ENCODE measurements at regions not wholly inside any gene's neighbourhood (a gene's known extent, or its start where the extent isn't known, plus 50 kb on each side); places are given as distances from the start of the nearest gene placed in this dataset.

DNA sequence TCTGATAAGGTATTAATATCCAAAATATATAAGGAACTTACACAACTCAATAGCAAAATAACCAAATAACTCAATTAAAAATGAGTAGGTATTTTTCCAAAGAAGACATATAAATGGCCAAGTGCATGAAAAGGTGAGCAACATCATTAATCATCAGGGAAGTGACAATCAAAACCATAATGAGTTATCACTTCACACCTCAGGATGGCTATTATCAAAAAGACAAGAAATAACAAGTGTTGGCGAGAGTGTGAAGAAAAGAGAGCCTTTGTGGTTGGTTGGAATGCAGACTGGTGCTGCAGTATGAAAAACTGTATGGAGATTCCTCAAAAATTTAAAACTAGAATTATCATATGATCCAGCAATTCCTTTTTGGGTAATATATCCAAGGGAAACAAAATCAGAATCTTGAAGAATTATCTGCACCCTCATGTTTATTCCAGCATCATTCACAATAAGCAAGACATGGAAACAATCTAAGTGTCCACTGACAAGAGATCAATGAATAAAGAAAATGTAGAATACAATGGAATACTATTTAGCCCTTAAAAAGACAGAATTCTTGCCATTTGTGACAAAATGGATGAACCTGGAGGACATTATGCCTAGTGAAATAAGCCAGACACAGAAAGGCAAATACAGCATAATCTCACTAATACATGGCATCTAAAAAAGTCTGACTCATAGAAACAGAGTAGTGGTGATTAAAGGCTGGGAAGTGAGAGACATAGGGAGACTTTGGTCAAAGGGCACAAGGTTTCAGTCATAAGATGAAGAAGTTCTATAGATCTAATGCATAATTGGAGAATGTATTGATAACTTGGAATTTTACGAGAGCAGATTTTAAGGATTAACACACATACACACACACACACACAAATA lies 175.6 kb downstream of the FOXA2 start:
- H3K36me3 ChIP-seq (ENCODE audit: low read length): no peaks in the 10 kb centered on the region
- H3K27ac ChIP-seq (ENCODE audit: low read depth, low read length): no peak overlapping the region
- no peak overlapping the region for H3K9ac ChIP-seq (ENCODE audit: low read length)

DNA sequence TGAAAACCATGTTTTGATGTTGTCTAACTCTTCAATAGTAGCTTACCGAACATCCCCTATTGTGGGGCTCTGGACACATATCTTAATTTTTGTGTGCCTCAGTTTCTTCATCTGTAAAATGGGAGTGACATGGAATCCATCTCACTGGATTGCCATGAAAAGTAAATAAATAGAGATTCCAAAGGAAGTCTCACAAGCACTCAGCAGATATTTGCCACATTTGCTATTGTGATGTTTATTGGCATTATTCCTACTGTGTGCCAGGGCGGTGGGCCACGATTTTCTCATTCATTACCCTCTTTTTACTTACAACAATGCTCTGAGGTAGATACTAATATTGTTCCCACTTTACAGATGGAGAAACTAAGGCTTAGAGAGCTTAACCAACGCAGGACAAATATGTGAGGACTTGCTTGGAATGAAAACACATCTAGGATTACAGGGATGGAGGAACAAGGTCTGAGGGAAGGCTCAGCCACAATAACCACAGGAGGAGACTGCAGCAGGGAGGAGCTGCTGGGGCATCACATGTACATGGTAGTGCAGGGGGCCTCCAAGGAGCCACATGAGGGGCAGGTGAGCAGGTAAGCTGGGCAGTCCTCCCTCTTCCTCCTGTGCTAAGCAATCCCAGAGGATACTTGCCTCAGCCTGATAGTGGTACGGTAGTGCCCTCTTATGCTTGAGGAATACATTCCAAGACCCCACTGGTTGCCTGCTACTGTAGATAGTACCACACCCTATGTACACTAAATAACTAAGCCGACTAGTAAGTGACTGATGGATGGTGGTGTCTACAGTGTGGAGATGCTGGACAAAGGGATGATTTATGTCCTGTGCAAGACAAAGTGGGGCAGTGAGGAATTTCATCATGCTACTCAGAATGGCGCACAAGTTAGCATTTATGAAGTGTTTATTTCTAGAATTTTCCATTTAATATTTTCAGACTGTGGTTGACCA lies 176.9 kb downstream of the FOXA2 start:
- Histone ChIP-seq H3K9me3 (ENCODE audit: insufficient read depth, low read length) (no peaks in the 10 kb centered on the region), H3K9ac (ENCODE audit: low read length) (no peak overlapping the region), H3K36me3 (ENCODE audit: low read length) (no peaks in the 10 kb centered on the region), H3K27me3 (ENCODE audit: low read length) (no peaks in the 10 kb centered on the region), H3K9me2 (replicated peaks; ENCODE audit: insufficient read depth, low read length) (no peaks in the 10 kb centered on the region), H3K4me2 (ENCODE audit: low read depth, low read length, poor library complexity, severe bottlenecking) (no peak overlapping the region), H3F3A (ENCODE audit: insufficient read depth) (no peaks in the 10 kb centered on the region), H4K20me1 (ENCODE audit: low read depth, low read length) (no peaks in the 10 kb centered on the region), H3K4me3 (ENCODE audit: insufficient read depth, low read length, poor library complexity, severe bottlenecking) (no peak overlapping the region), H3K27ac (ENCODE audit: low read depth, low read length) (no peak overlapping the region), H2AFZ (ENCODE audit: low read depth, low read length, severe bottlenecking) (no peak overlapping the region), H3K79me2 (ENCODE audit: insufficient read depth, low read length) (no peaks in the 10 kb centered on the region)
- TF ChIP-seq EZH2phosphoT487 (conservative IDR thresholded peaks at IDR 0.05; ENCODE audit: low read length): no peak
- TF ChIP-seq, protein P1, sequence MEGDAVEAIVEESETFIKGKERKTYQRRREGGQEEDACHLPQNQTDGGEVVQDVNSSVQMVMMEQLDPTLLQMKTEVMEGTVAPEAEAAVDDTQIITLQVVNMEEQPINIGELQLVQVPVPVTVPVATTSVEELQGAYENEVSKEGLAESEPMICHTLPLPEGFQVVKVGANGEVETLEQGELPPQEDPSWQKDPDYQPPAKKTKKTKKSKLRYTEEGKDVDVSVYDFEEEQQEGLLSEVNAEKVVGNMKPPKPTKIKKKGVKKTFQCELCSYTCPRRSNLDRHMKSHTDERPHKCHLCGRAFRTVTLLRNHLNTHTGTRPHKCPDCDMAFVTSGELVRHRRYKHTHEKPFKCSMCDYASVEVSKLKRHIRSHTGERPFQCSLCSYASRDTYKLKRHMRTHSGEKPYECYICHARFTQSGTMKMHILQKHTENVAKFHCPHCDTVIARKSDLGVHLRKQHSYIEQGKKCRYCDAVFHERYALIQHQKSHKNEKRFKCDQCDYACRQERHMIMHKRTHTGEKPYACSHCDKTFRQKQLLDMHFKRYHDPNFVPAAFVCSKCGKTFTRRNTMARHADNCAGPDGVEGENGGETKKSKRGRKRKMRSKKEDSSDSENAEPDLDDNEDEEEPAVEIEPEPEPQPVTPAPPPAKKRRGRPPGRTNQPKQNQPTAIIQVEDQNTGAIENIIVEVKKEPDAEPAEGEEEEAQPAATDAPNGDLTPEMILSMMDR (IDR thresholded peaks at IDR 0.05; ENCODE audit: insufficient read depth, low read length, poor library complexity, severe bottlenecking): no peak

More for the DNA sequence above, 175.6 kb downstream of the FOXA2 start:
- Histone ChIP-seq H3K9me3 (ENCODE audit: insufficient read depth, low read length) (no peaks in the 10 kb centered on the region), H3K4me3 (ENCODE audit: insufficient read depth, low read length, poor library complexity, severe bottlenecking) (no peak overlapping the region), H3K4me2 (ENCODE audit: low read depth, low read length, poor library complexity, severe bottlenecking) (no peak overlapping the region), H2AFZ (ENCODE audit: low read depth, low read length, severe bottlenecking) (no peak overlapping the region), H3K27me3 (ENCODE audit: low read length) (no peaks in the 10 kb centered on the region), H3K79me2 (ENCODE audit: insufficient read depth, low read length) (no peaks in the 10 kb centered on the region), H4K20me1 (ENCODE audit: low read depth, low read length) (no peaks in the 10 kb centered on the region), H3F3A (ENCODE audit: insufficient read depth) (no peaks in the 10 kb centered on the region), H3K9me2 (replicated peaks; ENCODE audit: insufficient read depth, low read length) (no peaks in the 10 kb centered on the region)
- TF ChIP-seq EZH2phosphoT487 (conservative IDR thresholded peaks at IDR 0.05; ENCODE audit: low read length): no peak
- TF ChIP-seq, protein P1 (IDR thresholded peaks at IDR 0.05; ENCODE audit: insufficient read depth, low read length, poor library complexity, severe bottlenecking): no peak

DNA sequence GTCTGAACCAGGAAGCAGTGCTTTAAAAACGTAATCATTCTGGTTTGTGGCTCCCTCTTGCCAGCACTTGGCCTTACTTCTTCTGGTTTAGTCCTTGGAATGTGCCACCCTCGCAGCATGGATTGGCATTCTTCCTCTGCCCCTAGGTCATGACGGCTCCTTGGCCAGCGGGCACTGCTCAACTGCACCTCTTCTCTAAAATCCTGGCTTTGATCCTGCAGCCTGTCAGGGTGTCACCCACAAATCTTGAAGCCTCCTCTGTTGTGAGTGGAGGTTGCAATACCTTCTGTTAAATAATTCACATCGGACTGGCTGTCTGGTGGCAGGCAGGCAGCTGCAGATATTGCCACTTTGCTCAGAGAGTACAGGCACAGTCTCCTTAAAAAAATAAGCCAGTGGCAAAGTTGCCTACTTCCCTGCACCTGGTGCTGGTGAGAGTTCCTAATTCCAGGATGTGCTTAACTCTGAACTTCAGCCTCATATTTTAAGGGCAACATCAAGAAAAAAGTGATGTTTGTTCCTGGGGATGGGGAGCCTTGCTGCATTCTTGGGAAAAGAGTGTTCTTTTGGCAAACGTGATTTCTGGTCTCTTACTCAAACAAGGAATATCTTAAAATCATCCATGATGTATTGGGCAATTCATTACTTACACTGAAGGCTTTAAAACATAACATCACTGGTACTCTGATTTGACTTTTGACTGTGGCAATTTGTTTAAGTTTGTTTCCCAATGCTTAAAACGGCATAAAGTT lies 179.8 kb downstream of the FOXA2 start:
- Histone ChIP-seq H3F3A (ENCODE audit: insufficient read depth) (no peaks in the 10 kb centered on the region), H3K4me2 (ENCODE audit: low read depth, low read length, poor library complexity, severe bottlenecking) (no peak overlapping the region), H3K9me2 (replicated peaks; ENCODE audit: insufficient read depth, low read length) (no peaks in the 10 kb centered on the region), H3K27ac (ENCODE audit: low read depth, low read length) (no peak overlapping the region), H4K20me1 (ENCODE audit: low read depth, low read length) (no peaks in the 10 kb centered on the region), H3K79me2 (ENCODE audit: insufficient read depth, low read length) (no peaks in the 10 kb centered on the region), H3K9ac (ENCODE audit: low read length) (no peak overlapping the region), H2AFZ (ENCODE audit: low read depth, low read length, severe bottlenecking) (no peak overlapping the region), H3K4me3 (ENCODE audit: insufficient read depth, low read length, poor library complexity, severe bottlenecking) (no peak overlapping the region), H3K27me3 (ENCODE audit: low read length) (no peaks in the 10 kb centered on the region), H3K9me3 (ENCODE audit: insufficient read depth, low read length) (no peaks in the 10 kb centered on the region), H3K36me3 (ENCODE audit: low read length) (no peaks in the 10 kb centered on the region)
- TF ChIP-seq, protein P1 (IDR thresholded peaks at IDR 0.05; ENCODE audit: insufficient read depth, low read length, poor library complexity, severe bottlenecking): no peak
- TF ChIP-seq EZH2phosphoT487 (conservative IDR thresholded peaks at IDR 0.05; ENCODE audit: low read length): no peak
